ENCODE measurements at regions not wholly inside any gene's neighbourhood (a gene's known extent, or its start where the extent isn't known, plus 50 kb on each side); places are given as distances from the start of the nearest gene placed in this dataset.

DNA sequence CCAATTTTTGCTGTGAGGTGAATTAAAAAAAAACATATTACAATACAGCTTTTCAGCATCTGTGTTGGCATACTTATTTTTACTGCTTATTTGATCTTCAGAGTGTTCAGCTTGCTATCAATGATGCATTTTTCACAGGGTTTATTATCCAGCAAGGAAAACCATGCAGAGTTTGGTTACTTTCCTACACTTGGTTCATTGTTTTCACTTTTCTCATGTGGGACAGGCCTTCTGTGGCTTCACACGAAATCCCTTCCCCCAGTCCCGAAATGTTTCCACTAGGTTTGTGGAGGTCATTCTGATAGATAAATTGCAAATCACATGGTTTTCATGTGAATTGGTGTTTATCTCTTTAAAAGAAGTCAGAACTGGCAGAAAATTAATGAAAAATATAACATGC lies 205.8 kb downstream of the SPCS3 start:
- TF ChIP-seq POLR2A (IDR thresholded peaks at IDR 0.05; ENCODE audit: insufficient read depth in 1 of 2, low read depth in 2 of 2, low read length in 2 of 2) (no peak), MAZ (IDR thresholded peaks at IDR 0.05; ENCODE audit: borderline replicate concordance, low read depth, low read length) (no peak), MAZ (CRISPR knock-in tag; IDR thresholded peaks at IDR 0.05; ENCODE audit: low read depth) (no peak), U2AF2 (IDR thresholded peaks at IDR 0.05; ENCODE audit: low read depth, low read length) (no peak), TBL1XR1 (IDR thresholded peaks at IDR 0.05; ENCODE audit: borderline replicate concordance, low read length, partially characterized antibody) (no peak), JUND (CRISPR knock-in tag; IDR thresholded peaks at IDR 0.05) (no peak), FOXM1 (CRISPR knock-in tag; IDR thresholded peaks at IDR 0.05) (no peak), FOXK2 (IDR thresholded peaks at IDR 0.05) (no peak), ZNF546 (CRISPR knock-in tag; conservative IDR thresholded peaks at IDR 0.05) (no peak), FIP1L1 (IDR thresholded peaks at IDR 0.05; ENCODE audit: borderline replicate concordance, insufficient read depth, low read depth, low read length) (no peak)
- TF ChIP-seq, protein P1, sequence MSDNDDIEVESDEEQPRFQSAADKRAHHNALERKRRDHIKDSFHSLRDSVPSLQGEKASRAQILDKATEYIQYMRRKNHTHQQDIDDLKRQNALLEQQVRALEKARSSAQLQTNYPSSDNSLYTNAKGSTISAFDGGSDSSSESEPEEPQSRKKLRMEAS (IDR thresholded peaks at IDR 0.05): no peak
- TF ChIP-seq, protein P2, sequence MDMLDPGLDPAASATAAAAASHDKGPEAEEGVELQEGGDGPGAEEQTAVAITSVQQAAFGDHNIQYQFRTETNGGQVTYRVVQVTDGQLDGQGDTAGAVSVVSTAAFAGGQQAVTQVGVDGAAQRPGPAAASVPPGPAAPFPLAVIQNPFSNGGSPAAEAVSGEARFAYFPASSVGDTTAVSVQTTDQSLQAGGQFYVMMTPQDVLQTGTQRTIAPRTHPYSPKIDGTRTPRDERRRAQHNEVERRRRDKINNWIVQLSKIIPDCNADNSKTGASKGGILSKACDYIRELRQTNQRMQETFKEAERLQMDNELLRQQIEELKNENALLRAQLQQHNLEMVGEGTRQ (IDR thresholded peaks at IDR 0.05; ENCODE audit: low read depth, low read length): no peak
- TF ChIP-seq, protein P2 (CRISPR knock-in tag; IDR thresholded peaks at IDR 0.05; ENCODE audit: borderline replicate concordance): no peak
- TF ChIP-seq, protein P3, sequence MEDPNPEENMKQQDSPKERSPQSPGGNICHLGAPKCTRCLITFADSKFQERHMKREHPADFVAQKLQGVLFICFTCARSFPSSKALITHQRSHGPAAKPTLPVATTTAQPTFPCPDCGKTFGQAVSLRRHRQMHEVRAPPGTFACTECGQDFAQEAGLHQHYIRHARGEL (CRISPR knock-in tag; IDR thresholded peaks at IDR 0.05): no peak
- TF ChIP-seq, protein P4, sequence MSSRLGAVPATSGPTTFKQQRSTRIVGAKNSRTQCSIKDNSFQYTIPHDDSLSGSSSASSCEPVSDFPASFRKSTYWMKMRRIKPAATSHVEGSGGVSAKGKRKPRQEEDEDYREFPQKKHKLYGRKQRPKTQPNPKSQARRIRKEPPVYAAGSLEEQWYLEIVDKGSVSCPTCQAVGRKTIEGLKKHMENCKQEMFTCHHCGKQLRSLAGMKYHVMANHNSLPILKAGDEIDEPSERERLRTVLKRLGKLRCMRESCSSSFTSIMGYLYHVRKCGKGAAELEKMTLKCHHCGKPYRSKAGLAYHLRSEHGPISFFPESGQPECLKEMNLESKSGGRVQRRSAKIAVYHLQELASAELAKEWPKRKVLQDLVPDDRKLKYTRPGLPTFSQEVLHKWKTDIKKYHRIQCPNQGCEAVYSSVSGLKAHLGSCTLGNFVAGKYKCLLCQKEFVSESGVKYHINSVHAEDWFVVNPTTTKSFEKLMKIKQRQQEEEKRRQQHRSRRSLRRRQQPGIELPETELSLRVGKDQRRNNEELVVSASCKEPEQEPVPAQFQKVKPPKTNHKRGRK (CRISPR knock-in tag; IDR thresholded peaks at IDR 0.05): no peak
- TF ChIP-seq, protein P5, sequence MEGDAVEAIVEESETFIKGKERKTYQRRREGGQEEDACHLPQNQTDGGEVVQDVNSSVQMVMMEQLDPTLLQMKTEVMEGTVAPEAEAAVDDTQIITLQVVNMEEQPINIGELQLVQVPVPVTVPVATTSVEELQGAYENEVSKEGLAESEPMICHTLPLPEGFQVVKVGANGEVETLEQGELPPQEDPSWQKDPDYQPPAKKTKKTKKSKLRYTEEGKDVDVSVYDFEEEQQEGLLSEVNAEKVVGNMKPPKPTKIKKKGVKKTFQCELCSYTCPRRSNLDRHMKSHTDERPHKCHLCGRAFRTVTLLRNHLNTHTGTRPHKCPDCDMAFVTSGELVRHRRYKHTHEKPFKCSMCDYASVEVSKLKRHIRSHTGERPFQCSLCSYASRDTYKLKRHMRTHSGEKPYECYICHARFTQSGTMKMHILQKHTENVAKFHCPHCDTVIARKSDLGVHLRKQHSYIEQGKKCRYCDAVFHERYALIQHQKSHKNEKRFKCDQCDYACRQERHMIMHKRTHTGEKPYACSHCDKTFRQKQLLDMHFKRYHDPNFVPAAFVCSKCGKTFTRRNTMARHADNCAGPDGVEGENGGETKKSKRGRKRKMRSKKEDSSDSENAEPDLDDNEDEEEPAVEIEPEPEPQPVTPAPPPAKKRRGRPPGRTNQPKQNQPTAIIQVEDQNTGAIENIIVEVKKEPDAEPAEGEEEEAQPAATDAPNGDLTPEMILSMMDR (CRISPR knock-in tag; IDR thresholded peaks at IDR 0.05): no peak
